Ovary (tissue), 3 donors: ENCODE measurements at regions not wholly inside any gene's neighbourhood (a gene's known extent, or its start where the extent isn't known, plus 50 kb on each side); places are given as distances from the start of the nearest gene placed in this dataset.
"Not testable (repeated sequence)": the region's sequence is repeated elsewhere in the genome, so short reads cannot be mapped to it uniquely, and the experiment has no call there.

ENCODE experiments used
- EP300 ChIP-seq: sonication (generic); formaldehyde crosslinking; IDR thresholded peaks from one replicate; pipeline ENCODE4 v1.6.1; 2017; ENCODE audit warnings: antibody characterized with exemption
- TF ChIP-seq, protein P1 (sequence below), 3 donors: fragments of 450-650 bp in 2 of 3; fragments of 200-600 bp in 1 of 3; IDR thresholded peaks; one replicate each; pipeline versions ENCODE4 v1.5.1 to v1.8.0; 2016 to 2022; ENCODE audit warnings: antibody characterized with exemption in 3 of 3, mild to moderate bottlenecking in 1 of 3
- donor health status: DM: no; HTN: no; CAD: no.

DNA sequence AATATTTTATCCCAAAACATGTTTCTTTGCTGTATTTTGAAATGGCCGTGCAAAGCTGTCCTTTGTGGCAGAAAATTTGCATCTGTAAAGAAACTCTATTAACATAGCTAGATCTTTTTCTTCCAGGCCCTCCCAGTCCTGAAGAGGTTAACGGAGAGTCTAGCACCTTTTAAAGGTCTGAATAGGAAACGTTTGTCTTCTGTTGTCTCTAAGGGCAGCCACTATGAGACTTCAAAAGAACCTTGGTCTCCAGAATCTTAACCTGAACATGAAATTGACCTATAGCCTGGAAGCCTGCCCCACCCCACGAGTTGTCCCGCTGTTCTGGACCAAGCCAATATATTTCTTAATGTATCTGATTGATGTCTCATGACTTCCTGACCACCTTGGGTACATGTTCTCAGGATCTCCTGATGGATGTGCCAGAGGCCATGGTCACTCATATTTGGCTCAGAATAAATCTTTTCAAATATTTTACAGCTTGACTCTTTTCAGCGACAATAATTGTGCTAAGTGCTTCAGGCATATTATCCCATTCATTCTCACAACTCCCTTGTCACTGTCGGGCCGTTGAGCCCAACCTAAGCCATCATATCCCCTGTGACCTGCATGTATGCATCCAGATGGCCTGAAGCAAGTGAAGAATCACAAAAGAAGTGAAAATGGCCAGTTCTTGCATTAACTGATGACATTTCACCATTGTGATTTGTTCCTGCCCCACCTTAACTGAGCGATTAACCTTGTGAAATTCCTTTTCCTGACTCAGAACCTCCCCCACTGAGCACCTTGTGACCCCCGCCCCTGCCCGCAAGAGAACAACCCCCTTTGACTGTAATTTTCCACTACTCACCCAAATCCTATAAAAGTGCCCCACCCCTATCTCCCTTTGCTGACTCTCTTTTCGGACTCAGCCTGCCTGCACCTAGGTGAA lies 106.7 kb downstream of the MFAP3L start:
- not testable (repeated sequence) for TF ChIP-seq EP300
- TF ChIP-seq, protein P1, sequence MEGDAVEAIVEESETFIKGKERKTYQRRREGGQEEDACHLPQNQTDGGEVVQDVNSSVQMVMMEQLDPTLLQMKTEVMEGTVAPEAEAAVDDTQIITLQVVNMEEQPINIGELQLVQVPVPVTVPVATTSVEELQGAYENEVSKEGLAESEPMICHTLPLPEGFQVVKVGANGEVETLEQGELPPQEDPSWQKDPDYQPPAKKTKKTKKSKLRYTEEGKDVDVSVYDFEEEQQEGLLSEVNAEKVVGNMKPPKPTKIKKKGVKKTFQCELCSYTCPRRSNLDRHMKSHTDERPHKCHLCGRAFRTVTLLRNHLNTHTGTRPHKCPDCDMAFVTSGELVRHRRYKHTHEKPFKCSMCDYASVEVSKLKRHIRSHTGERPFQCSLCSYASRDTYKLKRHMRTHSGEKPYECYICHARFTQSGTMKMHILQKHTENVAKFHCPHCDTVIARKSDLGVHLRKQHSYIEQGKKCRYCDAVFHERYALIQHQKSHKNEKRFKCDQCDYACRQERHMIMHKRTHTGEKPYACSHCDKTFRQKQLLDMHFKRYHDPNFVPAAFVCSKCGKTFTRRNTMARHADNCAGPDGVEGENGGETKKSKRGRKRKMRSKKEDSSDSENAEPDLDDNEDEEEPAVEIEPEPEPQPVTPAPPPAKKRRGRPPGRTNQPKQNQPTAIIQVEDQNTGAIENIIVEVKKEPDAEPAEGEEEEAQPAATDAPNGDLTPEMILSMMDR (IDR thresholded peaks at IDR 0.05), result not testable (repeated sequence)
